ENCODE measurements at regions not wholly inside any gene's neighbourhood (a gene's known extent, or its start where the extent isn't known, plus 50 kb on each side); places are given as distances from the start of the nearest gene placed in this dataset.
"Not testable (repeated sequence)": the region's sequence is repeated elsewhere in the genome, so short reads cannot be mapped to it uniquely, and the experiment has no call there.

DNA sequence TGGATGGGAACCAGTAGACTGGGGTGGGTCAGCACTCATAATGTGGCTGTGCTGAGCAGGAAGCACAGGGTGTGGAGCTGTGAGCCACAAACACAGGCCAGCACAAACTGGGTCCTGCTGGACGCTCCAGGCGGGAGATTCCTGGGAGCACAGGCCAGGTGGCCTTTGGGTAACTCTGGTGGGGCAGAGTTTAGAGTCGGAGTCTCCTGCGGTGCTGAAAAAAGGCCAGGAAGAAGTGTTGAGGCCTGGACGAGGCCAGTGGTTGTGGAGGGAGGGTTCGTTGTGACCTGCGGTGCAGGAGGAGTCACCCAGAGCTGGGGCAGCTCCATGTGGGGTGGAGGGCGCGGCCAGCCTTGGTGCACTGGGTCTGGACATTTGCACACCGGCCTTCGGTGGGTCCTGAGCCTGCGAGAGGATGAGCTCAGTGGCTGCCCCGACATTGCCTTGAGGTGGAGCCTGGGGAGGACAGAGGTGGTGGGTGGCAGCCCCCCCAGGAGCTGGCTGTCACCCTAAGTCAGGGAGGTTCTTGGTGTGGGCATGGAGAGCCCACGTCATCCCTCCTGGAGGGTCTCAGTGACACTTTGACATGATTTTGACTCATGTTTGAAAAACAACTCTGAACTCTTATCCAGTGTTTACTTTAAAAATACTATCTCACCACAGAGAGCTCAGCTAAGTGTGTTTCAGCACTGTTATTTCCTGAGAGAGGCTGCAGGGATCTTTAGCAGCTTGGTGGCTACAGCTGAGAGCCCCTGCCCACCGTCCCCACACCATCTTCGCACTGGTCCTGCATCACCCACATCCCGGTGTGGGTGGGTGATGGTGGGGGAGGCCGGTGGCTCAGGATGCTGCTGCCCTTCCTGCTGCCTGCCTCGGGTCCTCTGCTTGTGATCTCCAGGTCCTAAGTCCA lies 98.7 kb downstream of the NPIPB11 start:
- WGBS = 94% methylated on average over 18 of the region's 19 CpGs
- no peaks in the 10 kb centered on the region for H3K36me3 ChIP-seq (ENCODE audit: insufficient read depth, low read length)

GRCh38 chr16:29306943-29307597 lies 99.4 kb downstream of the NPIPB11 start:
- Histone ChIP-seq H3K9ac (ENCODE audit: low read depth, low read length) (no peak overlapping the region), H3K36me3 (ENCODE audit: insufficient read depth, low read length) (no peaks in the 10 kb centered on the region), H3K9me3 (ENCODE audit: insufficient read depth, low read depth, low read length) (no peaks in the 10 kb centered on the region), H3K27ac (ENCODE audit: low read depth, low read length) (no peak overlapping the region), H3K4me3 (ENCODE audit: low read length) (no peak overlapping the region), H3K4me1 (ENCODE audit: insufficient read depth, low read length) (no peaks in the 10 kb centered on the region), H3K27me3 (ENCODE audit: insufficient read depth, low read length) (no peaks in the 10 kb centered on the region)
- WGBS = 91% methylated on average over 10 of the region's 10 CpGs

More for the DNA sequence above, 98.7 kb downstream of the NPIPB11 start:
- H3K9me3 ChIP-seq (ENCODE audit: insufficient read depth, low read depth, low read length) = no peaks in the 10 kb centered on the region
- H3K27ac ChIP-seq (ENCODE audit: low read depth, low read length) = no peak overlapping the region
- no peak overlapping the region for H3K4me3 ChIP-seq (ENCODE audit: low read length)
- H3K27me3 ChIP-seq (ENCODE audit: insufficient read depth, low read length) = no peaks in the 10 kb centered on the region
- no peaks in the 10 kb centered on the region for H3K4me1 ChIP-seq (ENCODE audit: insufficient read depth, low read length)
- no peak overlapping the region for H3K9ac ChIP-seq (ENCODE audit: low read depth, low read length)

GRCh38 chr16:29306201-29306600 lies 100.3 kb downstream of the NPIPB11 start:
- 90% methylated on average over 14 of the region's 14 CpGs for WGBS
- Histone ChIP-seq H3K27me3 (ENCODE audit: insufficient read depth, low read length) (no peaks in the 10 kb centered on the region), H3K9ac (ENCODE audit: low read depth, low read length) (no peak overlapping the region), H3K4me1 (ENCODE audit: insufficient read depth, low read length) (no peaks in the 10 kb centered on the region), H3K9me3 (ENCODE audit: insufficient read depth, low read depth, low read length) (no peaks in the 10 kb centered on the region), H3K36me3 (ENCODE audit: insufficient read depth, low read length) (no peaks in the 10 kb centered on the region), H3K4me3 (ENCODE audit: low read length) (no peak overlapping the region), H3K27ac (ENCODE audit: low read depth, low read length) (no peak overlapping the region)

- H3K9ac ChIP-seq (ENCODE audit: low read depth, low read length); H3K27ac ChIP-seq (ENCODE audit: low read depth, low read length); H3K9me3 ChIP-seq (ENCODE audit: insufficient read depth, low read depth, low read length); H3K4me1 ChIP-seq (ENCODE audit: insufficient read depth, low read length); H3K4me3 ChIP-seq (ENCODE audit: low read length); H3K27me3 ChIP-seq (ENCODE audit: insufficient read depth, low read length); H3K36me3 ChIP-seq (ENCODE audit: insufficient read depth, low read length): not testable (repeated sequence)
- WGBS = 88% methylated on average over 11 of the region's 11 CpGs
Observed at GRCh38 chr16:29305018-29305417, 101.5 kb downstream of the NPIPB11 start.

- no peak overlapping the region for H3K27ac ChIP-seq (ENCODE audit: low read depth, low read length)
- no peaks in the 10 kb centered on the region for H3K4me1 ChIP-seq (ENCODE audit: insufficient read depth, low read length)
- no peak overlapping the region for H3K4me3 ChIP-seq (ENCODE audit: low read length)
- H3K9ac ChIP-seq (ENCODE audit: low read depth, low read length) = no peak overlapping the region
- no peaks in the 10 kb centered on the region for H3K36me3 ChIP-seq (ENCODE audit: insufficient read depth, low read length)
- WGBS = 91% methylated on average over 11 of the region's 11 CpGs
- no peaks in the 10 kb centered on the region for H3K9me3 ChIP-seq (ENCODE audit: insufficient read depth, low read depth, low read length)
- no peaks in the 10 kb centered on the region for H3K27me3 ChIP-seq (ENCODE audit: insufficient read depth, low read length)
Observed at GRCh38 chr16:29304251-29304650, 102.3 kb downstream of the NPIPB11 start.

DNA sequence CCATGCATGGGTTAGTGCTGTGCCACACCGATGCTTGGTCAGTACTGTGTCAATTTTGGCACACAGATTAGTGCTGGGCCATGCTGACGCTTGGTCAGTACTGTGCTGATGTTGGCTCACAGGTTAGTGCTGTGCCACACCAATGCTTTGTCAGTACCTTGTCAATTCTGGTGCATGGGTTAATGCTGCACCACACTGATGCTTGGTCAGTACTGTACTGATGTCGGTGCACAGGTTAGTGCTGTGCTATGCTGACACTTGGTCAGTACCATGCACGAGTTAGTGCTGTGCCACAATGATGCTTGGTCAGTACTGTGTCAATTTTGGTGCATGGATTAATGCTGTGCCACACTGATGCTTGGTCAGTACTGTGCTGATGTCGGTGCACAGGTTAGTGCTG lies 103.0 kb downstream of the NPIPB11 start:
- Histone ChIP-seq H3K27me3 (ENCODE audit: insufficient read depth, low read length) (no peaks in the 10 kb centered on the region), H3K9me3 (ENCODE audit: insufficient read depth, low read depth, low read length) (no peaks in the 10 kb centered on the region)
- WGBS = 93% methylated on average over 5 of the region's 5 CpGs

GRCh38 chr16:29302976-29303375 lies 103.5 kb downstream of the NPIPB11 start:
- WGBS = 94% methylated on average over 13 of the region's 13 CpGs
- Histone ChIP-seq H3K27ac (ENCODE audit: low read depth, low read length) (no peak overlapping the region), H3K36me3 (ENCODE audit: insufficient read depth, low read length) (no peaks in the 10 kb centered on the region), H3K9me3 (ENCODE audit: insufficient read depth, low read depth, low read length) (no peaks in the 10 kb centered on the region), H3K4me1 (ENCODE audit: insufficient read depth, low read length) (no peaks in the 10 kb centered on the region), H3K27me3 (ENCODE audit: insufficient read depth, low read length) (no peaks in the 10 kb centered on the region), H3K4me3 (ENCODE audit: low read length) (no peak overlapping the region), H3K9ac (ENCODE audit: low read depth, low read length) (no peak overlapping the region)

More for the DNA sequence above, 103.0 kb downstream of the NPIPB11 start:
- no peak overlapping the region for H3K27ac ChIP-seq (ENCODE audit: low read depth, low read length)
- no peaks in the 10 kb centered on the region for H3K36me3 ChIP-seq (ENCODE audit: insufficient read depth, low read length)
- no peak overlapping the region for H3K4me3 ChIP-seq (ENCODE audit: low read length)
- H3K4me1 ChIP-seq (ENCODE audit: insufficient read depth, low read length) = no peaks in the 10 kb centered on the region
- no peak overlapping the region for H3K9ac ChIP-seq (ENCODE audit: low read depth, low read length)

DNA sequence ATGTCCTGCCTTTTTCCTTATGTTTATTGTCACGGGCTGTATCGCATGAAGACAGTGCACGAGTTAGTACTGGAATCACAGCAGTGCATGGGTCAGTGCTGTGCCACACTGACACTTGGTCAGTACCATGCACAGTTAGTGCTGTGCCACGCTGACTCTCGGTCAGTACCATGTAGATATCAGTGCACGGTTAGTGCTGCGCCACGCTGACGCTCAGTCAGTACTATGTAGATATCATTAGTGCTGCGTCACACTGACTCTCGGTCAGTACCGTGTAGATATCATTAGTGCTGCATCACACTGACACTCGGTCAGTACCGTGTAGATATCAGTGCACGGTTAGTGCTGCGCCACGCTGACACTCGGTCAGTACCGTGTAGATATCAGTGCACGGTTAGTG lies 104.1 kb downstream of the NPIPB11 start:
- not testable (repeated sequence) for H3K4me1 ChIP-seq (ENCODE audit: insufficient read depth, low read length); H3K27ac ChIP-seq (ENCODE audit: low read depth, low read length); H3K27me3 ChIP-seq (ENCODE audit: insufficient read depth, low read length)

GRCh38 chr16:29301662-29302285 lies 104.7 kb downstream of the NPIPB11 start:
- H3K4me3 ChIP-seq (ENCODE audit: low read length); H3K4me1 ChIP-seq (ENCODE audit: insufficient read depth, low read length); H3K27ac ChIP-seq (ENCODE audit: low read depth, low read length); H3K36me3 ChIP-seq (ENCODE audit: insufficient read depth, low read length); H3K9ac ChIP-seq (ENCODE audit: low read depth, low read length); H3K27me3 ChIP-seq (ENCODE audit: insufficient read depth, low read length); H3K9me3 ChIP-seq (ENCODE audit: insufficient read depth, low read depth, low read length): not testable (repeated sequence)
- 88% methylated on average over 15 of the region's 15 CpGs for WGBS

More for the DNA sequence above, 104.1 kb downstream of the NPIPB11 start:
- H3K36me3 ChIP-seq (ENCODE audit: insufficient read depth, low read length); H3K9me3 ChIP-seq (ENCODE audit: insufficient read depth, low read depth, low read length); H3K4me3 ChIP-seq (ENCODE audit: low read length); H3K9ac ChIP-seq (ENCODE audit: low read depth, low read length): not testable (repeated sequence)
- 96% methylated on average over 20 of the region's 20 CpGs for WGBS

DNA sequence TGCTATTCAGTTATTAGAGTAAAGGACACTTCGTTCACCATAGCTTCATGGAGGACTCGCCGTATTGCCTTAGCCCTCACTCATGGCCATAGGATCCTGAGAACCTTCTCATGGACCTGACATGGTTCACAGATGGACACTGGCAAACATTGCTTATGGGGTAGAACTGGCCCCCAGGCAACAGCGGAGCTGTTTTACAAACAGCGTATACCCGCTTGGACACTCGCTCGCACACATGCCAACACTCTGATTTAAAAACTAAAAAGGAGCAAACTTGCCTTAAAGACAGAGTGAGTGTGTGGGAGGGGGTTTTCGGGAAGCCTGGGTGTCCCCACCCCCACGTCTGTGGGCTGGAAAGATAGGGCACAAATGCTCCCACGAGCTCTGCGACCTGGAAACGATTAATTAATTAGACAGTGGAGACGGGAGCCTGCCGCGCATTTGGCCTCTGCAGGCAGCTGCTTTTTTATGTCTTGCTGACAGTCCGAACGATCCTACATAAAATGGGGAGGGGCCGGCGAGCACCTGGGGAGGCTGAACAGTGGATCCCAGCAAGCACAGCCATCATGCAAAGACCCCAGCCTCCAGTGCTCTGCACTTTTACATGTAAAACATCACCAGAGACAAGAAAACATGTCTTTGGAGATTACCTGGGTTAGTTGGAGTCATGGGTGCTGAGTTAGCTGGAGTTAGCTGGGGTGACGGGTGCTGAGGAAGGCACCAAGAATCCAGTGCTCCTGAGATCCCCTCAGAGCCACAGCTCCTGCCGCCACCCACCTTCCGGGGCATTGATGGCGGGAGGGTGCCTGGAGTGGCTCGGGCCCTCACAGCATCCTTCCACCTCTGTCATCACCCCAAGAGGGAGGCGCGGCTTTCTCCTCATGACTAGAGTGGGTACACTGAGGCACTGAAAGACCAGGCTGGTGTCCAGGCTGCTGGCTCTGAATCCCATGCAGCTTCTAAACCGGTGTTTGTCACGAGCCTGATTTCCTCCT lies 105.7 kb downstream of the NPIPB11 start:
- not testable (repeated sequence) for H3K9me3 ChIP-seq (ENCODE audit: insufficient read depth, low read depth, low read length); H3K27ac ChIP-seq (ENCODE audit: low read depth, low read length); H3K36me3 ChIP-seq (ENCODE audit: insufficient read depth, low read length); H3K4me3 ChIP-seq (ENCODE audit: low read length); H3K4me1 ChIP-seq (ENCODE audit: insufficient read depth, low read length); H3K9ac ChIP-seq (ENCODE audit: low read depth, low read length); H3K27me3 ChIP-seq (ENCODE audit: insufficient read depth, low read length)
- 84% methylated on average over 23 of the region's 29 CpGs for WGBS
